Suprapubic skin (tissue), 4 donors: ENCODE measurements at regions not wholly inside any gene's neighbourhood (a gene's known extent, or its start where the extent isn't known, plus 50 kb on each side); places are given as distances from the start of the nearest gene placed in this dataset.

Source experiments
- DNase-seq, 2 donors: peaks; one replicate each; pipeline ENCODE4 v3.0.0-alpha.2; 2019; ENCODE audit warnings: low spot score in 2 of 2
- H3K27ac ChIP-seq: fragments of 200-600 bp; sonication (generic); one replicate; pipeline ENCODE4 v1.5.1; 2019
- H3K27me3 ChIP-seq: fragments of 200-600 bp; sonication (generic); one replicate; pipeline ENCODE4 v1.5.1; 2019
- H3K36me3 ChIP-seq: fragments of 200-600 bp; sonication (generic); one replicate; pipeline ENCODE4 v1.5.1; 2019
- H3K4me1 ChIP-seq: fragments of 200-600 bp; sonication (generic); one replicate; pipeline ENCODE4 v1.5.1; 2019
- H3K4me3 ChIP-seq: fragments of 200-600 bp; sonication (generic); one replicate; pipeline ENCODE4 v1.5.1; 2019; ENCODE audit warnings: mild to moderate bottlenecking
- H3K9me3 ChIP-seq: fragments of 200-600 bp; sonication (generic); one replicate; pipeline ENCODE4 v1.5.1; 2019
- CTCF ChIP-seq, 2 donors: fragments of 200-600 bp in 1 of 2; fragments of 450-650 bp in 1 of 2; sonication (generic) in 1 of 2; IDR thresholded peaks; one replicate each; pipeline ENCODE4 v1.5.1; 2016 to 2019; ENCODE audit warnings: antibody characterized with exemption in 2 of 2, mild to moderate bottlenecking in 1 of 2, moderate library complexity in 1 of 2
- EP300 ChIP-seq: sonication (generic); formaldehyde crosslinking; IDR thresholded peaks from one replicate; pipeline ENCODE4 v1.6.1; 2017; ENCODE audit warnings: antibody characterized with exemption
- POLR2A ChIP-seq, 2 donors: fragments of 450-650 bp; IDR thresholded peaks; one replicate each; pipeline ENCODE4 v1.6.1; 2017; ENCODE audit warnings: antibody characterized with exemption in 2 of 2, mild to moderate bottlenecking in 2 of 2, moderate library complexity in 2 of 2
- POLR2AphosphoS5 ChIP-seq, 3 donors: sonication (generic); formaldehyde crosslinking; IDR thresholded peaks; one replicate each; pipeline ENCODE4 v1.6.1; 2017; ENCODE audit warnings: antibody characterized with exemption in 3 of 3
- WGBS: methylation state at CpG from one replicate; pipeline ENCODE4 v1.1.5; 2018; 5-methylcytosine and 5-hydroxymethylcytosine counted together

- TF ChIP-seq POLR2AphosphoS5 (IDR thresholded peaks at IDR 0.05) (no peak), POLR2A (IDR thresholded peaks at IDR 0.05) (no peak), EP300 (no peak), CTCF (IDR thresholded peaks at IDR 0.05) (no peak)
- DNase-seq, result no peak
- no peak overlapping the region for H3K27ac ChIP-seq
- peaks cover 2% of the 10 kb centered on the region for H3K4me1 ChIP-seq
- peaks cover 9% of the 10 kb centered on the region for H3K27me3 ChIP-seq
- 80% methylated on average over 13 of the region's 13 CpGs for WGBS
- H3K4me3 ChIP-seq, result no peak overlapping the region
- no peaks in the 10 kb centered on the region for H3K36me3 ChIP-seq
- H3K9me3 ChIP-seq, result no peaks in the 10 kb centered on the region
Observed at GRCh38 chr2:20939931-20940795, 103.7 kb downstream of the APOB start.

- Histone ChIP-seq H3K4me3 (no peak overlapping the region), H3K9me3 (no peaks in the 10 kb centered on the region), H3K4me1 (peaks cover 6% of the 10 kb centered on the region), H3K36me3 (no peaks in the 10 kb centered on the region), H3K27me3 (peaks cover 9% of the 10 kb centered on the region), H3K27ac (no peak overlapping the region)
- 73% methylated on average over 1 of the region's 1 CpG for WGBS
- no peak for TF ChIP-seq CTCF (IDR thresholded peaks at IDR 0.05)
- DNase-seq, result no peak
Observed at GRCh38 chr2:20937353-20937752, 106.5 kb downstream of the APOB start.

GRCh38 chr2:20935168-20935775 is 108.6 kb downstream of the APOB start:
- Histone ChIP-seq H3K36me3 (no peaks in the 10 kb centered on the region), H3K4me3 (no peak overlapping the region), H3K4me1 (peaks cover 6% of the 10 kb centered on the region), H3K27me3 (no peaks in the 10 kb centered on the region), H3K27ac (no peak overlapping the region), H3K9me3 (no peaks in the 10 kb centered on the region)
- DNase-seq, result peak in 1 of 2 donors; percentile 35
- 91% methylated on average over 10 of the region's 11 CpGs for WGBS
- TF ChIP-seq POLR2A (IDR thresholded peaks at IDR 0.05) (no peak), EP300 (no peak), POLR2AphosphoS5 (IDR thresholded peaks at IDR 0.05) (no peak), CTCF (IDR thresholded peaks at IDR 0.05) (no peak)

- H3K27me3 ChIP-seq, result no peaks in the 10 kb centered on the region
- 24% methylated on average over 2 of the region's 2 CpGs for WGBS
- no peak overlapping the region for H3K27ac ChIP-seq
- no peaks in the 10 kb centered on the region for H3K9me3 ChIP-seq
- H3K36me3 ChIP-seq, result no peaks in the 10 kb centered on the region
- H3K4me3 ChIP-seq, result no peak overlapping the region
- TF ChIP-seq EP300 (no peak), POLR2AphosphoS5 (IDR thresholded peaks at IDR 0.05) (no peak), POLR2A (IDR thresholded peaks at IDR 0.05) (no peak), CTCF (IDR thresholded peaks at IDR 0.05) (no peak)
- peaks cover 6% of the 10 kb centered on the region for H3K4me1 ChIP-seq
- DNase-seq, result no peak
Observed at GRCh38 chr2:20934236-20934635, 109.6 kb downstream of the APOB start.

GRCh38 chr2:20933714-20934113 is 110.2 kb downstream of the APOB start:
- H3K4me3 ChIP-seq, result no peak overlapping the region
- H3K36me3 ChIP-seq, result no peaks in the 10 kb centered on the region
- H3K4me1 ChIP-seq, result peaks cover 6% of the 10 kb centered on the region
- TF ChIP-seq POLR2AphosphoS5 (IDR thresholded peaks at IDR 0.05), result no peak
- TF ChIP-seq POLR2A (IDR thresholded peaks at IDR 0.05), result no peak
- TF ChIP-seq CTCF (IDR thresholded peaks at IDR 0.05), result no peak
- no peak for TF ChIP-seq EP300
- H3K27me3 ChIP-seq, result no peaks in the 10 kb centered on the region
- no peak for DNase-seq
- no peak overlapping the region for H3K27ac ChIP-seq
- 37% methylated on average over 1 of the region's 1 CpG for WGBS
- H3K9me3 ChIP-seq, result no peaks in the 10 kb centered on the region
